ENCODE measurements at regions not wholly inside any gene's neighbourhood (a gene's known extent, or its start where the extent isn't known, plus 50 kb on each side); places are given as distances from the start of the nearest gene placed in this dataset.

DNA sequence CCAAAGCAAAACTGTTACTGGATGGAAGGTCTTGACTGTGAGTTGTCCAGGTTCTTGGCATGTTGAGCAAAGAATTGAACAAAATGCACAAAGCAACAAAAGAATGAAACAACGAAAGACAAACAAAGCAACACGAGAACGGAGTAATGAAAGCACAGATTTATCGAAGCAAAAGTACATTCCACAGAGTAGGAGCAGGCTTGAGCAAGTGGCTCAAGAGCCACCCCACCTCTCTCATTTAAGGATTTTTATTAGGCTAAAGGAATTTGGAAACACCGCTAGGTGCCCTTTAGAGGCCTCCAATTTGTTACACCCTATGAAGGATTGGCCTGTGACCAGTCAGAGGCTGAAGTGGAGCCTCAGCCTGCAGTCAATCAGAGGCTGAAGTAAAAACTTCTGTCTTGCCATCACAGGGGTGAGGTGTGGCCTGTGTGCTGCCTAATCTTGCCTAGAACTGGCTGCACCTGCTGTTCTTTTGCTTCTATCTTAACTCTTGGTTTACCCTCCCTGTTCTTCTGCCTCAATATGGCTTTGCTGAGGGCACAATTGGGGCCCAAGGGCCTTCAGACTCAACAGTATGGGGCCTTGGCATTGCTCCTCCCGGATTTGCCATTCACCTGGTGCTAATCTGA lies 59.4 kb upstream of the FTH1 start:
- TF ChIP-seq, protein P1, sequence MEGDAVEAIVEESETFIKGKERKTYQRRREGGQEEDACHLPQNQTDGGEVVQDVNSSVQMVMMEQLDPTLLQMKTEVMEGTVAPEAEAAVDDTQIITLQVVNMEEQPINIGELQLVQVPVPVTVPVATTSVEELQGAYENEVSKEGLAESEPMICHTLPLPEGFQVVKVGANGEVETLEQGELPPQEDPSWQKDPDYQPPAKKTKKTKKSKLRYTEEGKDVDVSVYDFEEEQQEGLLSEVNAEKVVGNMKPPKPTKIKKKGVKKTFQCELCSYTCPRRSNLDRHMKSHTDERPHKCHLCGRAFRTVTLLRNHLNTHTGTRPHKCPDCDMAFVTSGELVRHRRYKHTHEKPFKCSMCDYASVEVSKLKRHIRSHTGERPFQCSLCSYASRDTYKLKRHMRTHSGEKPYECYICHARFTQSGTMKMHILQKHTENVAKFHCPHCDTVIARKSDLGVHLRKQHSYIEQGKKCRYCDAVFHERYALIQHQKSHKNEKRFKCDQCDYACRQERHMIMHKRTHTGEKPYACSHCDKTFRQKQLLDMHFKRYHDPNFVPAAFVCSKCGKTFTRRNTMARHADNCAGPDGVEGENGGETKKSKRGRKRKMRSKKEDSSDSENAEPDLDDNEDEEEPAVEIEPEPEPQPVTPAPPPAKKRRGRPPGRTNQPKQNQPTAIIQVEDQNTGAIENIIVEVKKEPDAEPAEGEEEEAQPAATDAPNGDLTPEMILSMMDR (IDR thresholded peaks at IDR 0.05), result no peak
- no peak for TF ChIP-seq EZH2 (IDR thresholded peaks at IDR 0.05; ENCODE audit: borderline replicate concordance, insufficient read depth, low read depth, low read length, poor library complexity, severe bottlenecking)

Data from B cell (primary cell).